Fibroblast of skin of scalp (primary cell): ENCODE measurements at regions not wholly inside any gene's neighbourhood (a gene's known extent, or its start where the extent isn't known, plus 50 kb on each side); places are given as distances from the start of the nearest gene placed in this dataset.
"Not testable (repeated sequence)": the region's sequence is repeated elsewhere in the genome, so short reads cannot be mapped to it uniquely, and the experiment has no call there.

Experiments used
- DNase-seq: peaks from one replicate; pipeline ENCODE4 v3.0.0-alpha.2; 2013

DNA sequence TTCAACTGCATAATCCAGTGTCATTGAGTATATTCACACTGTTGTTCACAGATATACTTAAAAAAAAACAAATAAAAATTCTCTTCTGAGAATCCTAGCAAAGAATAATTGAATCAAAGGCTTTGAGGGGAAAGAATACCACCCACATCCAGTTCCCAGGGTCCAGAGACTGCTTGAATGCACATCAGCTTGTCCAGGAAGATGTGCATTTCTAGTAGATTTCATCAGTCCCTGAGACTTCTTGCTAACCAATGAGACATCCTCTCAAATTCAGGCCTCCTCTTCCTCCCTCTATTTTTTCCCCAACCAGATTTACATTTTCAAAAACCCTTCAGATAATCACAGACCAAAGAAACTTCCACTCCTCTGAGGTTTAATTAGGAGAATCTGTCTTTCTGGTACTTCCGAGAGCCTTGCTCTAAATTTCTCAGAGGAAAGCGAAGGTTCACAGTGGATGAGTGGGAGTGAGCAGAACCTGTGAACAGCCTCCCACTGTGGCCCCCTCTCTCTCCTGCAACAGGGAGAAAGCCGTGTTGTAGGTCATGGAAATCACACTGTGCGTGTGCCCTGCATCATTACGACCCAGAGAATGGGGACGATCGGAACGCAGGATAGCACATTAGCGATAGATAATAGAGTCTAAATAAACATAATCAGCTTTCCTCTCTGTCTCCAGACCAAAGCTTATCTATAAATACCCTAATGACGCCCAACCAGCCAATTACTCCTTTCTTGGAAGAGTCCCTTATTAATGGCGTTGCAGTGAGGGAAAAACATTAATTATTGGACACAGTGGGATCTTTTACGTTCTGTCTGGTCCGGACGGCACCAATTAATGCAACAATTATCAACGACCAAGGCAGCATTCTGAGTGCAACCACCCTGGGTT is 212.5 kb downstream of the EMX2 start:
- peak; percentile 37 for DNase-seq

DNA sequence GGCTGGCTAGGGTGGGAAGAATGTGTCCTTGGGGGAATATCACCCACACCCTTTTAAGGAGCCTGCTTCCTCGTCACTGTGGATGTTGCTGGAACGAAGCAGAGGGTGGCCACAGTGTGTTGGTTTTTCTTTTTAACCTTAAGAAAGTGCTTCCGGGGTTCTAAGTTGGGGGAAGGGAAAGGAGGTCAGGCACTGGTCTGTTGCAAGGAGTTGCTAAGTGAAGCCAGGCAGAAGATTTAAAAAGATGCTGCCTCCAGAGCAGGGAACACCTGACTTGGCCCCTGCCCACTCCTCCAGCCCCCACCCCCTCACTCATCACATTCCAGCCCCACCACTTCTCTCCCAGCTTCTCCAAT is 213.1 kb downstream of the EMX2 start:
- no peak for DNase-seq

DNA sequence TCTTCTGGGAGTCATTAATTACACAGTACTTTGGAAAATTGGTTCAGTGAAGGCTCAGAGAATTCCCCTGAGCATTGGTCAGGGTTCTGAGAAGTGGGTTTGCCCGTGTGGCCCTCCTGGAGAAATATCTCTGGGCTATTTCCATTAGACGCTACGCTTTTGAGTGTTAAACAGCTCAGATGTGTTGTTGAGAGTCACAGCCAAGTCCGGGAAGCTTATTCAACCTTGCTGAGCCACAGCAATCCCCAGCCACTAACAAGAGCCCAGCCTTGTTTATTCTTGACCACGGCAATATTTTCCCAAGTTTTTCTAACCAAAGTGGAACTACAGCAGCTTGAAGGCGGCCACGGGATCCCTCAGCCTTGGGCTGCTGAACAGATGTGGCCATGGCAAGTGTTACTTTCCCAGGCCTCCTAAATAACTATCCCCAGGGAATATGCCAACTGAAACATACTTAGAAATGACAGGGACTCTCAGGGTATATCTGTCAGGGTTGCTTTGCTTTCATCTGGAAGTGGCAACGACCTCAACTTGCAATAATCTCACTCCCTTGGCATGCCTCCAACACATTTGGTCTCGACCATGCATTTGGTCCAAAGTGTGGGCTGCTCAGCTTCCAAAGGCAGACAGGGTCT is 214.7 kb downstream of the EMX2 start:
- no peak for DNase-seq

DNA sequence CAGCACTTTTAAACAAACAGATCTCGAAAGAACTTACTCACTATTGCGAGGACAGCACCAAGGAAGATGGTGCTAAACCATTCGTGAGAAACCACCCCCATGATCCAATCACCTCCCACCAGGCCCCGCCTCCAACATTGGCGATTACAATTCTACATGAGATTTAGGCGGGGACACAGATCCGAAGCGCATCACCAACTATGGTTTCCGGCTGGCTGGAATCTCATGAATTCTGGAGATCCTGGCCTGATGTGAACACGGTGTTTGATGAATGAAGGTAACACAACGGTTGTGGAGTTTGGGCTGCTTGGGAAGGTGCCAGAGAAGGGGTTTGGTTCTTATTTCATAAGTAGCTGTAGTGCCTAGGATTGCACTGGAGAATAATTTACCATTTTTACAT is 216.7 kb downstream of the EMX2 start:
- no peak for DNase-seq

DNA sequence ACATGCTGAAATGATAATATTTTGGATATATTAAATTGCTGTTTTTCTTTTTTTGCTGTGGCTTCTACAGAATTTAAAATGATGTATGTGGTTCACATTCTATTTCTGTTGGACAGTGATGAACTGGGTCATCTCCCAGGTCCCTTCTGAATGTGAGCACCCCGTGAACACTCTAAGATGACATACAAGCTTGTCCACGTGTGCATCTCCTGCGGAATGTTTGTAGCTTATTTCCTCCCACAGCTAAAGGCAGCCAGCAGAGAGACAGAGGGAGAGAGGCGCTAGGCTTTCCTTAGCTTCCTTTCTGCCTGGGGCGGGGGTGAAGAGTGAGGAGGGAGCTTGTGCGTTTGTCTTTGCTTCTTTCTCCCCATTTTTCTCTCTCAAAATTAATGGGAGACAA is 219.1 kb downstream of the EMX2 start:
- peak; percentile 14 for DNase-seq

DNA sequence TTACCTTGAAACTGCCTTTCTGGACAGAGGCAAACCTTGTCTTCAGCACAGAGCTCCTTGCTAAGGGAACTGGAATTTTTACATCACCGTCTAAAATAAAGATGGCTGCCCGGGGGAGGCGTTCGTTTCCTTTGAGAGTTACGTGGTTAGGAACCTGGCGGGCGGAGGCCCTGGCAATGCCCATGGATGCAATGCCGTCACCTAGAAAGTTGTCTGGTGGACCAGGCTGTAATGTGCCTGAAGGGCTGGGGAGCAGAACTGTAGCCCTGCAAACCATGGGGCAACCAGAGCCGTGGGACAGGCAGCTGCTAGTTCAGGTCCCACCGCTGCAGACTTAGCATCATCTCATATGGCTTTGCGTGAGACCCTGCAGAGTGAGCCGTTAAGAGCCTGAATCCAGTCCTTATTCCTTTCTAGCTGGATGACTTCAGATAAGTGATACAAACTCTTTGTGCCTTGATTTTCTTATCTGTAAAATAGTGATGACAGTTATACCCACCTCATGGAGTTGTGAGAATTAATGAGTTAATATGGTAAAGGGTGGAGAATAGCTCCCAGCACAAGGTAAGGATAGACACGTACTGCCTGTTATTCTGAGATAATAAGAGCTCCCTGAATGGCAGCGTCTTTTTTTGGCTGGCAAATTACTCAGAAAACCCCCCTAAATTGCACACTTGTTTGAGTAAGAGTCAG is 219.7 kb downstream of the EMX2 start:
- no peak for DNase-seq

DNA sequence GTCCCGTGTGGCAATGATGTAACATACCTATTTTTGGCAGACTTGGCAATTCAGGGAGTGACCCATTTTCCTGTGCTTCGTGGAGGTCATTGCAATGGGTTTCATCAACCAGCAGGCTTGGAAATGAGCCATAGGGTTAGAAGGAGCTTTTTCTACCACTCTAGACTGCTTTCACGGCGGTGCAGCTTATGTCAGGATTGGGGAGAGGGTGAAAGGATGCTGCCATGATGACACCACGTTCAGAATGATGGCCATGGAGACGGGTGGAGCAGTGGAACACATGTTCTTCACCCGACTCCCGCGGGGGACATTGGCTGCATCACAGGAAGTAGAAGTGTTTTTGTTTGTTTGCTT is 220.2 kb downstream of the EMX2 start:
- DNase-seq, result peak; percentile 75

DNA sequence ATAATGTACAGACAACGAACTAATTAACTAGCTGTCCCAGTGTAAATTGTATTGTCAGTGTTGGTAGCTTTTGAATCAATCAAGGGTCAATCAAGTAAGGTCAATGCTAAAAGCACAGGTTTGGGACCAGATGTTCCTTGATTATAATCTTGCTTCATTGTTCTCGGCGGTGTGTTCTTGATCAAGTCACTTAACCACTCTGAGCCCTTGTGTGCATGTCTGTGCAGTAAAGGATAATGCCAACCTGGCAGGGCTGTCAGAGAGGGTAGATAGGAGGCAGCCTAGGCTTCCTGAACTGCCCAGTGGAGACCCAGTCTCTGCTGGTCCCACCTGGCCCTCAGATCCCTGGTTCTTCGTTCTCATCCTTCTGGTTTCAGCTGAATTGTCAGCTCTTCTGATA is 221.0 kb downstream of the EMX2 start:
- no peak for DNase-seq

DNA sequence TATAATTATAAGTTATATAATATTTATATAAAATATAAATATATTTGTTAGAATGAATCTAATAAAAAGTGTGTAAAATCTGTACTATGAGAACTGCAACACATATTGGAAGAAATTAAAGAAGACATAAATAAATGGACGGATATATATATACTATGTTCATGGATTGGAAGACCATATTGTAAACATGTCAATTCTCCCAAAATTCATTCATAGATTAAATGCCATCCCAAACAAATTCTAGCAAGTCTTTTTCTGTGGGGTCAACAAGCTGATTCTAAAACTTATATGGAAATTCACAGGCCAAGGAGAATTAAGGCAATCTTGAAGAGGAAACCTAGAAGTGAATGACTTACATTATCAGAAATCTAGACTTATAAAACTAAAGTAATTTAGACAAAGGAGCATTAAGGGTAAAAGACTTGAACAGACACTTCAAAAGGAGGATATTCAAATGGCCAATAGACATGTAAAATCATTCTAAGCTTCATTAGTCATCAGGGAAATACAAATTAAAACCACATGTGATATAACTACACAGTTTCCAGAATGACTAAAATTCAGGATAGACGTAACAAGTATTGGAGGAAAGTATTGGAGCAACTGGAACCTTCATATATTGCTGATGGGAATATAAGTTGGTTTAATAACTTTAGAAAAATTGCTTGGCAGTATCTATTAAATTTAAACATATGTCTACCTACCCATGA is 225.9 kb downstream of the EMX2 start:
- DNase-seq, result no peak

DNA sequence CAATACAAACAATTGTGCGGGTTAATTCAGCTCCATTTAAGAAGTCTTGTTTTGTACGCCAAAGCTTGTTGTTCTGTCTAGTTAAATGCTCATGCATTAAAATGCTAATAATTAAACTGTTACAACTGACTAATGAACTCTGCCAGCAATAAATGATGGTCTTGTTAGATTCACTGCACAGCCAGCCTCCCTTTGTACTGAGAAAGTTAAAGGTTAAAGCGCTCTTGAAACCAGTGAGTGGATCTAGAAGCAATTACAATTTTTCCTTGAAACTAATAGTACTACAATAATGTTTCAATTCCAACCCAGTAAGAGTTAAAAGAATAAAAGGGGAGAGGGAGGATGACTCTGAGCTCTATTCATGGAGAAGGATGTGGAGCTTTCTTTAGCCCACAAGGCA is 233.0 kb downstream of the EMX2 start:
- no peak for DNase-seq

DNA sequence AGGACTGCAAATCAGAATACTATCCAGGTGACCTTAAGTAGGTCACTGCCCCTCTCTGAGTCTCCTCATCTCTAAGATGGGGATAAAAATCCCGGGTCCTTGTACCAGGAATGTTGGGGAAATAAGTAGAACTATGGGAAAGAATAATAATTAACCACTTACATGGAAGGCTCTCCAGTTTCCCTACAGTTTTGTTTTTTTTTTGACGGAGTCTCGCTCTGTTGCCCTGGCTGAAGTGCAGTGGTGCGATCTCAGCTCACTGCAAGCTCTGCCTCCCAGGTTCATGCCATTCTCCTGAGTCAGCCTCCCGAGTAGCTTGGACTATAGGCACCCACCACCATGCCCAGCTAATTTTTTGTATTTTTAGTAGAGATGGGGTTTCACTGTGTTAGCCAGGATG is 234.7 kb downstream of the EMX2 start:
- DNase-seq, result not testable (repeated sequence)

DNA sequence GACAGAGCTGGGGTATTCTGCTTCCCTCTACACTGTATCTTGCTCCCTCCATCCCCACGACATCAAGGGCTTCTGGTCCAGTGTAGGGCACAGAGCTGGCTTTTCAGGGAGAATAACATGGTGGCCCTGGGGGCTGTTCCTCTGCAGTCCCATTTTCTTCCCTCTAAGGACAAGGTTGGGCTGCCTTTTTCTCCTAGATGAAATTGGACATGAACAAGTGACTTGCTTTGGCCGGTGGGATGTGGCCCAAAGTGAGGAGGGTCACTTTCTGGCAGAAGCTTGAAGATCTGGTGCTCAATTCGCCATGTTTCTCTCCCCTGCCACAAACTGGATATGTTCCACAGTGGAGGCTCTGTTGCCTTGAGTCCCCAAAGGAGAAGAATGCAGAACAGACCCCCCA is 235.7 kb downstream of the EMX2 start:
- no peak for DNase-seq

DNA sequence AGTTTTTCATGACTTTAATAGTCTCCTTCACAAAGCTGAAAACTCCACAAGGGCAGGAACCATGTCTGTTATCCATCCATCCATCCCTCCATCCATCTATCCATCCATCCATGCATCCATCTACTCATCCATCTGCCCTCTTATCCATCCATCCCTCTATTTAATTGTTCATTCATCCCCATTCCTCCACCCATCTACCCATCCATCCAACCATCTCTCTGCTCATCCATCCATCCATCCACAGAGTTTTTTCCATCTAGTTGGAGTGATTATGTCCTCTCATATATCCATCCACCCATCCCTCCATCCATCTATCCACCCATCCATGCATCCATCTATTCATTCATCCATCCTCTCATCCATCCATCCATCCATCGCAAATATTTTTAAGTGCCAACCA is 237.9 kb downstream of the EMX2 start:
- DNase-seq, result no peak

DNA sequence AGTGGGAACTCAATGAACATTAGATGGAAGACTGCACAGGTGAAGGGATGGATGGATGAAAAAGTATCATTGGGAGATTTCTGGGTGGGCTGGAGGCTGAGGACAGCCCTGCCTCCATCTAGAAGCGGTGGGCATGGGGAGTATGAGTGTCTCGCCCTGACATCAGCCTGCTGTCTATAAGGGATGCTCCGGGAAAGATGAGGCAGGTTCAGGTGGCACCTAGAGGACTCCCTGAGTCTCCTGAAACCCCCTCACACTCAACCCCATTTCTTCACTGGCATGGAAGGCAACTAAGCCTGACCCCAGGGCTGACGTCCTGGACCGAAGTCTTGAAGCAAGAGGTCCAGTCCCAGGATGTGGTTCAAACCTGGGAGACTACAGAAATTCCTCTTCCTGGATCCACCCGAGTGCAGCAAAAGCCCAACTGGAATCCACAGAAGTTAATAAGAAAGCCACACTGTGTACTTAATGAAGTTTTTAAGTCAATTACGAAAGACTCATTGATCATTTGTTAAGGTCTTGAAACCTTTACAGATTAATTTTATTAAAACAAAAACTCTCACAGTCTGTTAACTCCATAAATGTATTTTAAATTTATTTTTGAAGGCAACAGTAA is 238.8 kb downstream of the EMX2 start:
- no peak for DNase-seq

DNA sequence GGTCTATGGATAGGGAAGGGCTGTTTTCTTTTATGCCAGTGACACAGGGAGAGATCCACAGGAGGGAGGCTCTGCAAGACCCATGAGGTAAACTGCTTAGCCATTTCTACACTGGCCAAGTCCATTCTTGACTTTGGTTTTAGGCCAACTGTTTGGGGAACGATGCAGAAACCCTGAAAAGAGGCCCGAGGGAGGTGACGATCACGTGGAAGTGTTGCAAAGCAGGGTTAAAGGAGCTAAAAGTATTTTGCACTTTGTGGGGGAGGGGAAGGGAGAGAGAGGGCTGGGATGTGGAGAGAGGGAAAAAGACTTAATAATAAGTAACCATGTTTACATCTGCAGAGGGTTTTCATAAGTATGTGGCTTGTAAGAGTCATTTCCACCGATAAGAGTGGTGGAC is 239.7 kb downstream of the EMX2 start:
- no peak for DNase-seq

DNA sequence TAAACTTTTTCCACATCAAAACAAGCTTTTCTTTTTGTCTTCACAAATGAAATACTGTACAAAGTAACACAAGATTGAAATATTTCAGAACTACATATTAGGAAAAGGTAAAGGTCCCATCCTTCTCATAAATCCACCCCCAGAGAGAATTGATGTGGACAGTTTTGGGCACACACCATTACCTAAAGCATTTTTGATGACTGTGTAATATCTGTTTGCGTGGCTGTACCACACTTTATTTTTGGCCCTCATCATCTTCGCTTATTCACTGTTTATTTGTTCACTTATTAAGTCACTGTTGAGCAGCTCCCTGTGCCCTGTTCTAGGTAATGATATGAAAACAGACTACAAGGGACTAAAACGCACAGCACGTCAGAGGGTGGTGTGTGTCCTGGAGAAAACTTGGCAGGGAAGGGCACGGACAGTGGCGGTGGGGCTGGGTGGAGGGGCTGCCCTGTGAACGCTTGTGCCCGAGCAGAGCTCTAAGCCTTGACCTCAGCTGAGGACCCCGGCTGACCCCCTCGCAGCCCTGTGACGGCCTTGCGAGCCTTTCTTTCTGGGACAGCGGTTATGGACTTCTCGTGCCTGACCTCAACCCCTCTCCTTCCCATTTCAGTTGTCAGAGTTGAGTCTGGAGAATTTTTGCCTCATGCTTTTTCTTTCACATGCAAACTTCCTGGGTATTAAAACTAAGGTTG is 241.3 kb downstream of the EMX2 start:
- no peak for DNase-seq

DNA sequence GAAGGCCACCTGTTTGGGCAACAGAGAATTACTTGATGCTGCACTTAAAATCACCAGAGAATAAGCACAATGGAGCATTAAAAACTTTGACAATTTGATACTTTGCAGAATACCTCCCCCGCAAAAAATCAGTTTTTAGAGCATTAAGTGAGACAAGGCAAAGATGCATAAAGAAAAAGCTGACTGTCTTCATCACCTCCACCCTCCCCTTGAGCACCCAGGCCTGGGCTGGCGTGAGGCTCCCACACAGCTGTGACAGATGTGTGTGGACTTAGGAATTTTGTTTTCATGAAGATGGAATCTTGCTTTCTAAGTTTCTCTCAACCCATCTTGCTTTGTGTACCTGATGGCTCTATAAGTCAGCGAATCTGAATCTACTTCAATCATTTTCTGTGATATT is 242.2 kb downstream of the EMX2 start:
- DNase-seq, result no peak

DNA sequence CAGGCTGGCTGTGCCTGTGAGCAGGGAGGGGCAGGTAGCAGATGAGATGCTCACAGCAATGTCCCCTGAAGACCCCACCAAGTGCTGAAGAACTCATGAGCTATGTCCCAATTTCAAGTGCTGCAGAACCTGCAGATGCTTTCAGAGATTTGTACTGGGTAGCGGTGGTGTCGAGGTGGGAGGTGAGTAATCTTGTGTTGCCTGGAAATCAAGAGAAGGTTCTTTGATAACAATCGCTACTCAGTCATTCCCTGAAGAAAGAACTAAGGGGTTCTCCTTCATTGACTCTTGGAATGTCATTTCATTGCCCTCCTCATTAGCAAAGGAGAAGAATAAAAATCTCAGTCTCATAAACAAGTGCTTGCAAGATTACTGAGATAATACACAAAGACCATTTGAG is 246.4 kb downstream of the EMX2 start:
- no peak for DNase-seq

DNA sequence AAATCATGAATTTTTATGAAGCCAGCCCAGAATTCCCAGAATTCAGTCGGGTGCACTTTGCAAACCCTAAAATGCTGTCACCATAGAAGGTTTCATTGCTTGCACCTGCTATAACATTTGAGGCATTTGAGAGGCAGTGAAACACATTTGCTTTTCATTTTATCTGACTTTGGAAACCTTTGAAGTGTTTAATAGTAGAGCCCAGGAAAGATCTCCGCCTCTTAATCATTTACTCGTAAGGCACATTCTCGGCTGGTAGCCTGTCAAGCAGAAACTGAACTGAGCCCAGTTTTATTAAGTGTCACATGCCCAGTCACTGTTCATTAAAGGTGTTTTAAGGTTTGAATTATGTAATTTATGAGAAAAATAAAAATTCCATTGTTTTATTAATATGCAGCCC is 247.6 kb downstream of the EMX2 start:
- no peak for DNase-seq

DNA sequence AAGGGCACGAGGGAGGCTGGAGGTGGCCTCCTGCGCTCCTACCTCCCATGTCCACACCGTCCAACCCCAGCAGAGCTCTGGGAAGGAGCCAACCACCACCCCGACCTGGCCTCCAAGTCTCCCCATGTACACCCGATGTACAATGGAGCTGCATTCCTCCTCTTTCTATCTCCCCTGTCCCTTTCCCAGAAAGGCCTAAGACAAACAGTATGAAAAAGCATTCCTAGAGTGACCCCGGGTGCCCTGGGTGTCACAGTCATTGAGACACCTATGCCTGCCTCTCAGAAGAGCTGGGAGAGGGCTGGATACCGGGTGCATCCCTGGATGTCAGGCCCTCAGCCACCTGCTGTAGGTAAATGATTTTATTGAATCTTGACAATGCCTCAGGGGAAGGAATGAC is 248.1 kb downstream of the EMX2 start:
- DNase-seq, result no peak

DNA sequence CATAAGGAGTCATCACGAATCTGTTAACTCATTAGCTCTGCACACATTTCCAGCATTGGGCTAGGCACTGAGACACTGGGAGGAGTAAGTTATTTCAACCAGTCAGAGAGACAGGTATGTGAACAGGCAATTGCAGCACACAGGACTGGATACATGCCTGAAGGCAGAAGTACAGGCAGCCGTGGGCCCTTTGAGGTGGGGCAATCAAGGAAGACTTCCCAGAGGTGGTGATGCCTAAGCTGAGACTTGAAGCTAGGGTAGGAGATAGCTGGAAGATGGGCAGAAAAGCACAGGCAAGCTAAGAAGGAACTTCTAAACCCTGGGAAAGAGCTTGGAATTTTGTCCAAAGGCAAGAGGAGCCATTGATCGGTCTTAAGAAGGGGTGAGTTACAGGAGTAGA is 249.7 kb downstream of the EMX2 start:
- no peak for DNase-seq

DNA sequence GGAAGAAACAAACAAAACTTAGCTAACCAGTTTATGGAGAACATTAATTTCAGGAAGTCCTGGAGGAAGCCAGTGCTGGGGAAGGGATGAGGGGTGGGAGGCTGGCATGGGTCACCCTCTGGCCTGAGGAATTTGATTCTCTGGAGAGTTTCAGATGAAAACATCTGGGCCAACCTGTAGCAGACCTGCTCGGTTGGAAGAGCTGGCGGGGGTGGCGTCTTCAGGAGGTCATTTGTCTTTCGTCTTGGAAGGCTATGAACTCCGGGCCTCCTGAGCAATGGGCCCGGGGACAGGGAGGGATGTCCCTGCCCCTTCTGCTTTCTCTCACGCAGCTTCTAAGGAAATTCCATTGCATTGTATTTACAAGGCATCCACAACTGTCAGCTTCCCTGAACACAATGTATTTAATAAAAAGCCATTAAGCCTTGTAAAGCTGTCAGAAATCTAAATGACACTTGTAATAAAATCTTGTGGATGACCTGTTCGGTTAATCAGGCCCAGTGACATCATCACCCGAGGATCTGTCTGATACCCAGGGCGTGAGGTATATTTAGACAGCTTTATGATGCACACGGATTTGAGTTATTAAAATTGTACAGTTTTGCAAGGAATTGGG is 250.5 kb downstream of the RAB11FIP2 start:
- no peak for DNase-seq
